Neural crest cell (in vitro differentiated cells): ENCODE measurements at regions not wholly inside any gene's neighbourhood (a gene's known extent, or its start where the extent isn't known, plus 50 kb on each side); places are given as distances from the start of the nearest gene placed in this dataset.

ENCODE experiments used
- DNase-seq: peaks from one replicate; pipeline ENCODE4 v3.0.0; 2021; ENCODE audit warnings: low read depth, mixed read lengths, low spot score
- H3K27ac Mint-ChIP-seq: one replicate; pipeline ENCODE4 v1.8.0; 2021; ENCODE audit warnings: mild to moderate bottlenecking, mixed read lengths; ENCODE audit not compliant: unreplicated experiment
- H3K27me3 Mint-ChIP-seq: 2 replicates; pipeline ENCODE4 v1.8.0; 2021; ENCODE audit warnings: low read depth, mild to moderate bottlenecking, mixed read lengths
- H3K36me3 Mint-ChIP-seq: 2 replicates; pipeline ENCODE4 v1.8.0; 2021; ENCODE audit warnings: low read depth, mild to moderate bottlenecking, mixed read lengths
- H3K4me1 Mint-ChIP-seq: 2 replicates; pipeline ENCODE4 v1.8.0; 2021; ENCODE audit warnings: mixed read lengths
- H3K4me3 Mint-ChIP-seq: one replicate; pipeline ENCODE4 v1.8.0; 2021; ENCODE audit warnings: mild to moderate bottlenecking, mixed read lengths
- H3K9me3 Mint-ChIP-seq: 2 replicates; pipeline ENCODE4 v1.8.0; 2021; ENCODE audit warnings: mixed read lengths
- TF ChIP-seq, protein P1 (sequence below): fragments of 200-600 bp; sonication (generic); conservative IDR thresholded peaks from 2 replicates; pipeline ENCODE4 v1.5.0; 2021; ENCODE audit warnings: antibody characterized with exemption, mild to moderate bottlenecking

DNA sequence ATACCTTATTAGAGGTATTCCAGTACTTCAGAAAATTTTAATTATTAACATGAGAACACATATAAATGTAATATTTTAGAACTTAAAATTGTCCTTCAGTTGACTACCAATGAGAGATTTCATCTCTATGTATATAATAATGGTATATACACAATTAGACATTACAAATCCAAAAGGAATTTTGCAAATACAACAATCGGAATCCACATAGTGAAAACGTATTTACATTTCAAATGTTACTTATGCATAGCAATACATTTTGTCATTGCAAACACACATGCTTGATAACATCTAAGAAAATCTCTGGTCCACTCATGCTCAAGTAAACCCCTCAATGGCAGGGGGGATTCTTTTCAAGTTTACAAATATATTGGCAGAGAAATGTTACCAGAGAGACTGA is 2345.2 kb downstream of the PCDH9 start:
- Mint-ChIP-seq H3K4me1 (no peaks in the 10 kb centered on the region), H3K27me3 (no peaks in the 10 kb centered on the region), H3K9me3 (peaks cover 3% of the 10 kb centered on the region), H3K4me3 (no peak overlapping the region), H3K27ac (no peak overlapping the region), H3K36me3 (no peaks in the 10 kb centered on the region)
- TF ChIP-seq, protein P1, sequence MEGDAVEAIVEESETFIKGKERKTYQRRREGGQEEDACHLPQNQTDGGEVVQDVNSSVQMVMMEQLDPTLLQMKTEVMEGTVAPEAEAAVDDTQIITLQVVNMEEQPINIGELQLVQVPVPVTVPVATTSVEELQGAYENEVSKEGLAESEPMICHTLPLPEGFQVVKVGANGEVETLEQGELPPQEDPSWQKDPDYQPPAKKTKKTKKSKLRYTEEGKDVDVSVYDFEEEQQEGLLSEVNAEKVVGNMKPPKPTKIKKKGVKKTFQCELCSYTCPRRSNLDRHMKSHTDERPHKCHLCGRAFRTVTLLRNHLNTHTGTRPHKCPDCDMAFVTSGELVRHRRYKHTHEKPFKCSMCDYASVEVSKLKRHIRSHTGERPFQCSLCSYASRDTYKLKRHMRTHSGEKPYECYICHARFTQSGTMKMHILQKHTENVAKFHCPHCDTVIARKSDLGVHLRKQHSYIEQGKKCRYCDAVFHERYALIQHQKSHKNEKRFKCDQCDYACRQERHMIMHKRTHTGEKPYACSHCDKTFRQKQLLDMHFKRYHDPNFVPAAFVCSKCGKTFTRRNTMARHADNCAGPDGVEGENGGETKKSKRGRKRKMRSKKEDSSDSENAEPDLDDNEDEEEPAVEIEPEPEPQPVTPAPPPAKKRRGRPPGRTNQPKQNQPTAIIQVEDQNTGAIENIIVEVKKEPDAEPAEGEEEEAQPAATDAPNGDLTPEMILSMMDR = no peak
- no peak for DNase-seq

DNA sequence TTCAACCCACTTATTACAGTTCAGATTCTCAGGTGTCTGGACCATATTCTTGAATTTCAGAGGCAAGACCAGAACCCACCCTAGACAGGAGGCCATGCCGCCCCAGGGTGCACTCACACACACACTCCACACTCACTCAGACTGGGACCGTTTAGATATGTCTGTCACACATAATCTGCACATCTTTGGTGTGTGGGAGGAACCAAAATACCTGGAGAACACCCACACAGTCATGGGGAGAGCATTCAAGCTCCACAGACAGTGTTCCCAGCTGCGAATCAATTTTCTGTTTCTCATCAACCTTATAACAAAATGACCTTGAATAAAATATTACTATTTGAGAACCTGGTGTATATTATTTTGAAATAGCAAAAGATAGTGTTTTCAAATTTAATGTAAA is 2353.0 kb downstream of the PCDH9 start:
- H3K27ac Mint-ChIP-seq = no peak overlapping the region
- H3K4me3 Mint-ChIP-seq = no peak overlapping the region
- no peak for DNase-seq
- no peaks in the 10 kb centered on the region for H3K36me3 Mint-ChIP-seq
- H3K27me3 Mint-ChIP-seq = no peaks in the 10 kb centered on the region
- no peaks in the 10 kb centered on the region for H3K4me1 Mint-ChIP-seq
- TF ChIP-seq, protein P1 = no peak
- H3K9me3 Mint-ChIP-seq = peaks cover 2% of the 10 kb centered on the region

DNA sequence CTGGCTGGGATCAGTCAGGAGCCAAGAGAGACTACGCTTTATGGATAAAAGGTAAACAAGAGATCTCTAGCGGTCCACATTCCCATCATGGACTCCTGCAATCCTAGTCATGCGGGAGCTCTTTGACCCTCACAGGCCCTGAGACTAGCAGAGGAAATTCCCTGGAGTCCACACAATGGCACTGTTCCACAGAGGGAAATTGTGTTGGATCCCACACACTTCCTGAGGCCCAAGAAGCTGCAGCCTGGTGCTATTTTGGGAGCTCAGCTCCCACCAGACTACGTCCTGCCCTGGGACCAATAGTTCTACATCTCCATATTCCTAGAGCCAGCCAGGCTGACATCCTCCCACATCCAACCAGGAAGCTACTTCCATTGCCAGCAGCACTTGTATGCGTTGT is 2358.4 kb downstream of the PCDH9 start:
- Mint-ChIP-seq H3K27ac (no peak overlapping the region), H3K9me3 (peaks cover 7% of the 10 kb centered on the region), H3K4me1 (no peaks in the 10 kb centered on the region), H3K4me3 (no peak overlapping the region), H3K36me3 (no peaks in the 10 kb centered on the region), H3K27me3 (no peaks in the 10 kb centered on the region)
- TF ChIP-seq, protein P1 = no peak
- DNase-seq = no peak

DNA sequence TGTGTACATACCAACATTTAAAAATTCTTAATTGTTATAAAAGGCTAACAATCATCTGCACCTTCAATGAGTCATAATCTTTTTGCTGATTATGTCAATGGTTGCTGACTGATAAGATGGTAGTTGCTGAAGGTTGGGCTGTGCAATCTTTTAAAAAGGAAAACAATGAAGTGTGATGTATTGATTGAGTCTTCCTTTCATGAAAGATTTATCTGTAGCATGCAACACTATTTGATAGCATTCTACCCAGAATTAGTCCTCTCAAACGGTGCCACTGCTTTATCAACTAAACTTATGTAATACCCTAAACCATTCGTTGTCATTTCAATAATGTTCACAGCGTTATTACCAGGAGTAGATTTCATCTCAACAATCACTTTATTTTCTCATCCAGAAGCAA is 2360.6 kb downstream of the PCDH9 start:
- TF ChIP-seq, protein P1 = no peak
- Mint-ChIP-seq H3K36me3 (no peaks in the 10 kb centered on the region), H3K27ac (no peak overlapping the region), H3K9me3 (peaks cover 7% of the 10 kb centered on the region), H3K4me1 (no peaks in the 10 kb centered on the region), H3K4me3 (no peak overlapping the region), H3K27me3 (no peaks in the 10 kb centered on the region)
- no peak for DNase-seq

DNA sequence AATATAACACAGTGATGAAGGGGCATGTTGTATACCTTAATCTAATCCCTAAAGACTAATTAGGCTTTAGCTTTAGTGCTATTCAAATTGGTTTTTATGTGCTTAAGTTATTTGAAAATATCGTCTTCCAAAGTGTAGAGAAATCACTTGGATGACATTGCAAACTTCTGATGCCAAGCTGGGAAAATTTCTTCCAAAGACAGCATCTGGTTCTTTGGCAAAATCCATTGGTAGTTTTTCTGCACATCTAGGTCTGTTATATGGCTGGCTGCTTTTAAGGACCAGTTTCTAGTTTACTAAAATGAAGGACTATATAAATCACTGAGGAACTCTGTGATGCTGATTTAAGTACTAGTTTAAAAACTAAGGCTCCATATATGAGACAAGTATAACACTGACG is 2362.3 kb downstream of the PCDH9 start:
- Mint-ChIP-seq H3K27ac (no peak overlapping the region), H3K4me1 (no peaks in the 10 kb centered on the region), H3K9me3 (peaks cover 10% of the 10 kb centered on the region), H3K4me3 (no peak overlapping the region), H3K36me3 (peaks cover 2% of the 10 kb centered on the region), H3K27me3 (no peaks in the 10 kb centered on the region)
- TF ChIP-seq, protein P1 = no peak
- DNase-seq = no peak

DNA sequence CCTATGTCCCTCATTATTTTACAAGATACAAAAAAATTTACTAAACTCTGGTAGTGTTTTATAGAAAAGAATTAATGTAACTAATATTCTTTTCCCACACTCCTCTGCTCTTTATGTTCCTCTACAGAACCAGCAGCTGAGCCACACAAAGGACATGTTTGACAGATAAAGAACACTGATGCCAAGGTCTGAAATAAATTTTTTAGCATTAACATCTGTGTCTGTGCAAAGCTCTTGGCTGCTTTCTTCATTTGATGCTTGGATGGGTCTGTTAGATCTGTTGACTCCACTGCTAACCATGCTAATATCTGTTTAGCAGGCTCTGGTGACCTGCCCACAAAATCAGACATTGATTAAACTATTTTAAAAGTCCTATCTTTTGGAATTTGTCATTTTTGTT is 2363.8 kb downstream of the PCDH9 start:
- no peaks in the 10 kb centered on the region for H3K4me1 Mint-ChIP-seq
- H3K4me3 Mint-ChIP-seq = no peak overlapping the region
- H3K36me3 Mint-ChIP-seq = peaks cover 2% of the 10 kb centered on the region
- H3K9me3 Mint-ChIP-seq = peaks cover 9% of the 10 kb centered on the region
- TF ChIP-seq, protein P1 = no peak
- no peak overlapping the region for H3K27ac Mint-ChIP-seq
- no peak for DNase-seq
- H3K27me3 Mint-ChIP-seq = no peaks in the 10 kb centered on the region
